ENCODE measurements at regions not wholly inside any gene's neighbourhood (a gene's known extent, or its start where the extent isn't known, plus 50 kb on each side); places are given as distances from the start of the nearest gene placed in this dataset.

- TF ChIP-seq POLR2A (IDR thresholded peaks at IDR 0.05) = no peak
- TF ChIP-seq, protein P1, sequence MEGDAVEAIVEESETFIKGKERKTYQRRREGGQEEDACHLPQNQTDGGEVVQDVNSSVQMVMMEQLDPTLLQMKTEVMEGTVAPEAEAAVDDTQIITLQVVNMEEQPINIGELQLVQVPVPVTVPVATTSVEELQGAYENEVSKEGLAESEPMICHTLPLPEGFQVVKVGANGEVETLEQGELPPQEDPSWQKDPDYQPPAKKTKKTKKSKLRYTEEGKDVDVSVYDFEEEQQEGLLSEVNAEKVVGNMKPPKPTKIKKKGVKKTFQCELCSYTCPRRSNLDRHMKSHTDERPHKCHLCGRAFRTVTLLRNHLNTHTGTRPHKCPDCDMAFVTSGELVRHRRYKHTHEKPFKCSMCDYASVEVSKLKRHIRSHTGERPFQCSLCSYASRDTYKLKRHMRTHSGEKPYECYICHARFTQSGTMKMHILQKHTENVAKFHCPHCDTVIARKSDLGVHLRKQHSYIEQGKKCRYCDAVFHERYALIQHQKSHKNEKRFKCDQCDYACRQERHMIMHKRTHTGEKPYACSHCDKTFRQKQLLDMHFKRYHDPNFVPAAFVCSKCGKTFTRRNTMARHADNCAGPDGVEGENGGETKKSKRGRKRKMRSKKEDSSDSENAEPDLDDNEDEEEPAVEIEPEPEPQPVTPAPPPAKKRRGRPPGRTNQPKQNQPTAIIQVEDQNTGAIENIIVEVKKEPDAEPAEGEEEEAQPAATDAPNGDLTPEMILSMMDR (IDR thresholded peaks at IDR 0.05 in 4 of 5, conservative IDR thresholded peaks at IDR 0.05 in 1 of 5) = no peak
Observed at GRCh38 chr15:38994310-38994709, 429.7 kb upstream of the RASGRP1 start.
